HG03442 (cell line): ENCODE measurements at regions not wholly inside any gene's neighbourhood (a gene's known extent, or its start where the extent isn't known, plus 50 kb on each side); places are given as distances from the start of the nearest gene placed in this dataset.

Experiments
- ATAC-seq: cut with Tn5 transposase; IDR thresholded peaks from one replicate; pipeline ENCODE4 v1.9.1; 2021; ENCODE audit warnings: mild to moderate bottlenecking, moderate library complexity; ENCODE audit not compliant: unreplicated experiment

DNA sequence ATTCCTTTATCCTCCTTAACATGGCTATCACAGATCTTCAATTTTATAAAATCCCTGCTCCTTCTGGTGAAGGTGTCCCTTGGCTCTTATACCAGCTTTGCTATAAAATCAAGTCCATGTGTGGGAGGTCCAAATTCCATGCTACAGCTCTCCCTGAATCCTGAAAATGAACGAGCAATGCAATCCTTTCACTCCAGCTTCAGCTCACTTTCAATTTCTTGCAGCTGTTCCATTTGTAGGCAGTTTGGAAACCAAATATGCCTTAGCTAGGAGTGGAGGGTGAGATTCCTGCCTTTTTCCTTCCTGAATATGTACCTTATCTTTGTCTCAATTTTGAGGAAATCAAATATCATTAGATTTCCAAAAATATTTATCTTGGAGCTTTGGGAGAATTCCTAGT is 402.6 kb downstream of the TTLL7 start:
- no peak for ATAC-seq

DNA sequence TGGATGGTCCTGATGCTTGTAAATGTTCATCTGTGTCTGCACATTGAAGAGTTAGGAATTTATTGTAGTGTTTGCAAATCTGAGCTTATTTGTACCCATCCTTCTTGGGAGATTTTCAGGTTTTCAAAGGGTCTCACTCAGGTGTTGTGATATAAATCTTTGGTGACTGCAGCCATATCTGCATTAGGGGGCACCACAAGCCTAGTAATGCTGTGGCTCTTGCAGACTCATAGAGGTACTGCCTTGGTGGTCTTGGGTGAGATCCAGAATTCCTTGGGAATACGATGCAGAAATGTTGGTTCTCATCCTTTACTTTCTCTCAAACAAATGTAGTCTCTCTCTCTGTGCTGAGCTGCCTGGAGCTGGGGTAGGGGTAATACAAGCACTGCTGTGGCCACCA is 405.9 kb downstream of the TTLL7 start:
- ATAC-seq: no peak

- ATAC-seq: no peak
These were observed 410.8 kb downstream of the TTLL7 start for GRCh38 chr1:83588140-83588539.

DNA sequence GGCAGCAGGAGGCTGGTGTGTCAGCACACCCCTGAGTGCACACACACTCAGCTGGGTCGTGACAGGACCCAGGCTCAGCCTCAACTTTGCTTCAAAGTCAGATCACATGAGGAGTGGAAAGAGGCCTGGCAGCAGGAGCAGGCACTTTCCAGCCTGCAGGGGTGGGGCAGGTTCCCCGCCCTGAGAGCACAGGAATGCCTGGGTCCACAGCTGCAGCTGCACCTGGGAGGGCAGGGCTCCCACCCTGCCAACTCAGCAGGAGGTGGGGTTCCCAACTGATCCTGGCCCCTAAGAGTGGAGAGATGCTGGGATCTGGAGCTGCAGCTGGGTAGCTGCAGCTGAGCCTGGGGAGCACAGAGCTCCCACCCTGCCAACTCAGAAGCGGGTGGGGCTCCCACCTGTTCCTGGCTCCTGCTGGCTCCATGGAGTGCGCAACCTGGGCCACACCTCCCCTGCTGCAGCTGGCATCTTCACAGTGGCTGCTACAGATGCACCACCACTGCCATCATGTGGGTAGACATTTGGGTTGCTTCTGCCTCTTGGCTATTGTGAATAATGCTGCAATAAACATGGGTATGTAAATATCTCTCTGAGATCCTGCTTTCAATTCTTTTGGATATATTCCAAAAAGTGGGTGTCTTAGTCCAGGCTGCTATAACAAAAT is 415.4 kb downstream of the TTLL7 start:
- no peak for ATAC-seq

DNA sequence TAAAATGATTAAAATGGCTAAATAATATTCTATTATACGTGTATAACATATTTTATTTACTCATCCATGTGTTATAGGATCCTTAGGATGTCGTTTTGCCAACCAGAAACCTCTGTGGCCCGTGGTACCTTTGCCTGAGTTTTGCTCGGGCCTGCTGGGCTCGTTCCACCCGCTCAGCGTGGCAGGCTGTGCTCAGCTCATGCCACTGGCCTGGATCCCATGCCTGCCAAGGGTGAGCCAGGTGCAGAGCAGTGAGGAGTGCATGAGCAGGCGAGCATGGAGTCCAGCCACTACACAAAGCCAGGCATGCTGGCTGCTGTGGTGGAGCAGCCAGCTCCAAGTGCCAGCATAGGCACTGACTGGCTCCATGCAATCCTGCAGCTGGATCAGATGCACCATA is 417.2 kb downstream of the TTLL7 start:
- no peak for ATAC-seq

DNA sequence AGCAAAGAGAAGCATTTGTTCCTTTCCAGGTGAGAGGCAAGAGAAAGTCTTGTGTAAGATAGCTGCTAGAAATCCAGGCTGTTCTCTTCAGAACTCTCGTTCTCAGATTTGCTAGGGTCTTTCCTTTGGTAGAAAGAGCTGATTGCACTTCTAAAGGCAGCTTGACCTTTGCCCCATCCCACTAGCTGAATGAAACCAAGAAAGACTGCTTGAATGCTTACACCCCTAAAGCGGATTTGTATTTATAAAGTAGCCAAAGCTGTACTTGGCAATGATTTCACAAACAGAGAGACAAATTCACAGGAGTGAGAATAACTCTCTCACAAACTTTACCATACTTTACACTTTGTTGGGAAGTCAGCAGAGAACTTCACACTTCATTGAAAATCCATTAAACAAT is 424.1 kb downstream of the TTLL7 start:
- ATAC-seq: no peak

DNA sequence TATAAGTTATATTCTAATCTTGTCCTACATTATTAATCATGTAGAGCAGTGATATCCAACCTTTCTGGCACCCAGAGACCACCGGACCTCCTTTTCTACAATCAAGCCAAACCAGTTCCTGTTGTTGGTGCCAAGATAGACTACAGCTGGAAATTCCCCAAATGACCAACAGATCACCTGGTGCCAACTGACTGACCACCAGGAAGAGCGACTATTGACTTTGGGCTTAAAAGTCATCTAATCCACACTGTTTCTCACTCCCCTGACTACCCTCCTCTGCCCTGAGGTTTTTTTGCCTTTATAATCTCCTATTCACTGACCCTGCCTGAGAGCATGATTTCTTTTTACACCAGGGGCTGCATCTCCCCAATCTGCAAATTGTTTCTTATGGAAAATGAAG is 425.2 kb downstream of the TTLL7 start:
- ATAC-seq: no peak

DNA sequence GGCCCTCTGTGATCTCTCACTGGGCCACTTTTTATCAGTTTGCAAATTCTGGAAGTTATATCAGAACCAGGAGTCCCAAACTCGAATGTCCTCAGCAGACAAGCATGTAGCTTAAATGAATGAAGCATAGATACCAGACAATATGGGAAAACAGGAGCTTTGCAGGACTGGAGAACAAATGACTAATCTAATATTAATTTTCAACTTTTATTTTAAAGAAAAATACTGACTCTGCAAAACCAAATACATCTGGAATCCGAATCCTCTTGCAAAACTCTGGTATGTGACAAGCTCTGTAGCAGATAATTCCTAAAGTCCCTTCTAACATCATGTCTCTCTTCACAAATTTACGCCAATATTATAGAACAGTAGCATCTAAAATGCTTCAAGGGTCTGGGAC is 427.4 kb downstream of the TTLL7 start:
- no peak for ATAC-seq

DNA sequence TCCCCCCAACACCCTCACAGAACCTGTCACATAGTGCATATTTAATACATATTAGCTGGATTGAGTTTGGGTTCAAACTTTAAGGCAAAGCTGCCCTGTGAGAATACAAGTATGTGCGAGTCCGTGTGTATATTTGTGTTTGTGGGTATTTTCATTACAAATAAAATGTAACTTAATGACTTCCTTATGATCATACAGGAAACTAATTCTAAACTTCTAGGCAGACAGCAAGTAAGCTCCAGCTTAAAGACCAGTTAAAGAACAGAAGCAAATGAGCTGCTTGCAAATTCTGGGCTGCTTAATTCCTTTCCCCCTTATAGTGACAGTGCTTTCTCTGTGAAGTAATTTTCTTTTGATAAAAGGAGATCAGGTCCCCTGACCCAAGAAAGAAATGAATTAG is 437.6 kb downstream of the TTLL7 start:
- ATAC-seq: no peak

DNA sequence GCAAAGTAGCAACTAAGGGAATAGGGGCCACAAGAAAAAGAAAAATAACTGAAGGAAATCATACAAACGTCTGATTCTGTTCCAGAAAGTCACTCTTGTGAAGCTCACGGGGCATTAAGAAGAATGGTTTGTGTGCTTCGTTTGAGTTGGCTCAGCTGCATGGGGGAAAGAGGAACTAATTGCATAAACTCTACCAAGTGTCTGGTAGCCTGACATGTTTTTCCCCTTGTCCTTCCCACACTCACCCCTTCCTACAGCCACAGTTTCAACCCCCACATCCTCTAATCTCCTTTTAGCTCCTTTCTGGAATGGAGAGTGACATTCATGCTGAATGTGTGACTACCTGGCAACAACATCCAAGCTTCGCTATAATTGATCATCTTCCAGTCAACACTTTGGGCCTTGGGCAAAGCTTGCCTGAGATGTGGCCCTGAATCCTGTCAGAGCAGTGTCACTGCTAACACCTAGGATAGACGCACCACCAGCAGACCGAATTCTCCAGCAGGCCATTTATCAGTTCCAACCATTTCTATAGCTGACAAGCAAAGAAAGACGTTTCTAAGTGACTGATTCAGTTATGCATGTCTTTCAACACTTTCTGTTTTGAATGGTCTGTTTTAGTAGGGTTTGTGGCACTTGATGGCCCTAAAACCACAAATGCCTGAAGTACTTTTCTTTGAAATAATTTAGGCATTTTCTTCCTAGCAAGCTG is 439.6 kb downstream of the TTLL7 start:
- no peak for ATAC-seq

DNA sequence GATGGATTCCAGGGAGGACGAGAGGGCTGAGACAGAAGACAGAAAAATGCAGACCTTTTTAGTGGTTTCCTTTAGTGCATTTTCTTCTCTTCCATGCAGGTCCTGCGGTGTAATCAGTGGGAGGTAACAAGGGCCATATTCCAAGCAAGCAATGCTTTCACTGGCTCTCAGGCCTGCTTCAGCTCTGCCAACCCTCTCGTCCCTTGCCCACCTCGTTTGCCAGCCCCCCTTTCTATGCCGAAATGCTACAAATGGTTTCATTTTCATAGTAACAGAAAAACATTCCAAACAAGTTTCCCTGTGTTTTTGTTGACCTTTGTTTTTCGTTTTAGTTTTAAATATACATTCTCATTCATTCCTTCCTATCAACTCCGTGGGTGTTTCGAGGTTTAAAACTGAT is 443.1 kb downstream of the TTLL7 start:
- ATAC-seq: no peak

DNA sequence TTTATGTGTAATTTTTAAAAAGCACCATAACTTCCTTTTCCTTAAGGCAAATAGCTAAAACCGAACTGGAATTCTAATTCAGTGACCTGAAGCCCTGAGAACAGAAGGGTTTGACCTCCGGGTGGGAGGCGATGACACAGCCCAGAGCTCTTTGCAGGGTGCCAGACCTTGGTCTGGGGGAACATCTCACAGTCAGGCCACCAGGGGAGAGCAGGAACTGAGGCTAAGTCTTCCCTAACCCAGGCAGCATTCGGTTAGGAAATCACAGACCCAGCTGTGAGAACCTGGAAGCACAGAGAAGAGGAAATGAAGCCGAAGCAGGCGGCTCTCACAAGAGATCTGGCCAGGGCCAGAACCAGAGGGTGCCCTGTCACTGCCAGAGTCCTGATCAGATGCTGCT is 444.8 kb downstream of the TTLL7 start:
- no peak for ATAC-seq

- no peak for ATAC-seq
These were observed 446.1 kb downstream of the TTLL7 start for GRCh38 chr1:83552820-83553219.

GRCh38 chr1:83548311-83548710 is 450.6 kb downstream of the TTLL7 start:
- no peak for ATAC-seq

- ATAC-seq: no peak
These were observed 451.0 kb downstream of the TTLL7 start for GRCh38 chr1:83547901-83548300.

DNA sequence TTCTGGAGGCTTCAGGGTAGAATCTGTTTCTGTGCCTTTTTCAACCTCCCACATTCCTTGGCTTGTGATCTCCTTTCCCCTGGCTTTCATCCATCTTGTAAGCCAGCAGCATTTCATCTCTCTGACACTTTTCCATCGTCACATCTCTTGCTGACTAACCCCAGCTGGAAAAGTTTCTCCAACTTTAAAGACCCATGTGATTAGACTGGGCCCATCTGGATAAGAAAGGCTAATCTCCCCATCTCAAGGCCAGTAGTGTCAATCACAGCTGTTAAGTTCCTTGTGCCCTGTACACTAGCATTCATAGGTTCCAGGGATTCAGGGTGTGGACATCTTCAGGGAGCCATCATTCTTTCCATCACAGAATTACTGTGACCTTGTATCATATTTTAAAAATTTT is 452.1 kb downstream of the TTLL7 start:
- no peak for ATAC-seq

- no peak for ATAC-seq
These were observed 453.7 kb downstream of the TTLL7 start for GRCh38 chr1:83545066-83545862.

DNA sequence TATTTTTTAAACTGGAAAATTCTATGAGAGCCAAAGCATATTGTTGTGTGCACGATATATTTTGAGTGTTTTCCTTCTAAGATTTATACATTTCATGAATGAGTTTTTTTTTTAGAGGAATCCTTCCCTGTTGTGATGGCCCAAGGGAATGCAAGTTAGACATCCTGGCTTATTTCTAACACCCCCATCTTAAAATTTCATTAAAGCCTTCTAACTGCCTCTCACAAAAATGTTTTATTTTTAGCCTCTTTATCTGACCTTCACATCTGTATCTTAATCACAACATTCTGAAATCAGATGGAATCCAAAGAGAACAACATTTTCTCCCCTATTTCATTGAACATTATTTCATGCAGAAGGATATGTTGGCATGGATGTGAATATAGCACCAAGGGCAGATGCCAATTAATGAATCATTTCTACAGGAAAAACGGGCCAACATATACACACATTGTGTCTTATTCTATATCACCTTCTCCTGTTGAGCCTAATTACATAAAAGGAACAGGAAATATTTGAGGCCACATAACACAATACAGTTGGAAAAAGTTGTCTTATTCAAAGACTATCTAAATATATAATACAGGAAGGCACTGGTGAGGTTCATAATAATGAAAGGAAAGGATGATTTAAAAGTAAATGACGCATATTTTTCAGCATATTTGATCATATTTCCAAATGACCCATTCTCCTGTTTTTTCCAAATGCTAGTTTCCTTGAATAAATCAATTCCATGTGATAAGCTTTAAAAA is 455.5 kb downstream of the TTLL7 start:
- ATAC-seq: no peak

DNA sequence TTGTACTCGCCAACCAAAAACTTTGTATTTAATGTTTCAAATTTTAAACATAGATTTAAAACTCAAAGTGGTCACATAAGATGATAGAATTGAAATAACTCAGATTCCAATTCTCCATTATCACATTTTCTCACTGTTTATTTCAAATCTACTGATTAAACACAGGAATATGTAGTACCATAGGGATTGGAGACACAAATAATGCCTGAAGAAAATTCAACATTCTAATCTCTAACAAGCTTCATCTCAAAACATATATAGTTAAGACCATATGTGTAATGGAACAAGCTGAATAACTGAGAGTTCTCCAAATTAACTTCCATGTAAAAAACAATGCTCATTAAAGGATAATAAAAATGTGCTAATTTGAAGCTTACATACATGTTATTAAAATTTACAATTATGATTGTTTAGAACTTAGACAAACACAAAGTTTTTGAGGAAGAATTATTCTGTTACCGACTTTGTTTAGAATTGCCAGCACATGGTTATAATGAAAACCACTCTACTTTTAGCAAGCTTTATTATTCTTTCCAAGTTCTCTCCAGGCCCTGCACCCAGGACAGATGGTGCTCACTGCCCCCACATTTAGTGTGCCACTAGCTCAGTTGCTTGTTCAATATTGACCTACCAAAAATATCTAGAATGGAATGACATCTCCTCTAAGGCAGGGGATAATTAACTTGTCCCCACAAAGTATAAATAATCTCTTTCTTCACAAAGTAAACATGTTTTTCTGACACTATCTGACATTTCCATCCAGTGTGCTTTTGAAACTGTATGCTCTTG is 467.2 kb downstream of the TTLL7 start:
- no peak for ATAC-seq

DNA sequence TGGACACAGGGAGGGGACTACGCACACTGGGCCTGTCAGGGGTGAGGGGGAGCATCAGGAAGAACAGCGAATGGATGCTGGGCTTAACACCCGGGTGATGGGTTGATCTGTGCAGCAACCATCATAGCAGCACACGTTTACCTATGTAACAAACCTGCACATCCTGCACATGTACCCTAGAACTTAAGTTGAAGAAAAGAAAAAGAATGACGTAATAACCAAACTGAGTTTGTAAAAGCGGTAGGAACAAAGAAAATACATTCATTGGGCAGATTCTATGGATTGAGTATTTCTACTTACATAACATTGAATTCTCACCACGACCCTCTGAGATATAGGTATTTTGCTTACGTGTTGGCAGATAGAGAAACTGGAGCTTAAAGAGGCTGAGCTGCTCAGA is 468.4 kb downstream of the TTLL7 start:
- ATAC-seq: no peak

DNA sequence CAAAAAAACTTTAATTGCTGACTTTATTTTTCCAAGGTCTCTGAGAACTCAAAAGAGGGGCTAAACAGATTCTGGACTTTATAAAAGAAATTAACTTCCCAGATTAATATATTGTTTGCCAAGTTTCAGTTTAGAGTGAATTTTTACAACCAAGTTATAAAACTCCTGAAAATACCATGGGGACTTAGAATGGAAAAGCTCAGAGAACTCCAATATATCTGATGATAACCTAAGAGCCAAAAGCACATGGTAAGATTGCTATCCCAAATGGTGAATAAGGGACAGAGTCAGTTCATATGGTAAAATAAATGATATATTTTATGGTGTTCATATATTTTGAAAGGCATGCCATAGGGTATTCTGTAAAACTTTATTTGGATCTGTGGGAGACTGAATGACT is 470.9 kb downstream of the TTLL7 start:
- ATAC-seq: no peak
